OCI-LY7 (cell line): ENCODE measurements at regions not wholly inside any gene's neighbourhood (a gene's known extent, or its start where the extent isn't known, plus 50 kb on each side); places are given as distances from the start of the nearest gene placed in this dataset.
"Not testable (repeated sequence)": the region's sequence is repeated elsewhere in the genome, so short reads cannot be mapped to it uniquely, and the experiment has no call there.

Experiments
- BruUV-seq: library from RNA; stranded (reverse); fragments of 400-500 nt; replicated peaks from 2 replicates; lab custom pipeline; 2021; lab: Mats Ljungman, UMichigan
- CTCF ChIA-PET: fragments of 300-600 bp; sonication (Branson Sonifier 250); formaldehyde crosslinking; loops from one replicate; lab custom pipeline; 2022; ENCODE audit warnings: antibody characterized with exemption; ENCODE audit not compliant: unreplicated experiment; lab: Charles Lee
- POLR2A ChIA-PET: fragments of 300-600 bp; sonication (Branson Sonifier 250); formaldehyde crosslinking; loops from one replicate; lab custom pipeline; 2022; ENCODE audit warnings: antibody characterized with exemption; lab: Charles Lee
- DNase-seq: peaks from one replicate; pipeline ENCODE4 v3.0.0-alpha.2; 2015; ENCODE audit warnings: low spot score
- H2AFZ ChIP-seq: fragments of 200-600 bp; sonication (generic), shearing (Covaris generic); 2 replicates; pipeline ENCODE4 v1.6.1; 2014; ENCODE audit warnings: mild to moderate bottlenecking, antibody characterized with exemption, low read length, moderate library complexity
- H3K27ac ChIP-seq: fragments of 200-600 bp; sonication (generic); 2 replicates; pipeline ENCODE4 v1.5.1; 2014; ENCODE audit warnings: mixed run types, low read depth, mild to moderate bottlenecking, moderate library complexity, low read length, inconsistent platforms; ENCODE audit not compliant: poor library complexity, severe bottlenecking
- H3K36me3 ChIP-seq: fragments of 200-600 bp; sonication (generic); 2 replicates; pipeline ENCODE4 v1.6.1; 2014; ENCODE audit warnings: mild to moderate bottlenecking, antibody characterized with exemption, low read length, moderate library complexity, mixed read lengths; ENCODE audit not compliant: insufficient read depth
- H3K4me1 ChIP-seq: fragments of 200-600 bp; sonication (generic); 2 replicates; pipeline ENCODE4 v1.5.1; 2014; ENCODE audit warnings: mild to moderate bottlenecking, low read length; ENCODE audit not compliant: insufficient read depth, poor library complexity, severe bottlenecking
- H3K4me2 ChIP-seq: fragments of 200-600 bp; sonication (generic); 2 replicates; pipeline ENCODE4 v1.6.1; 2014; ENCODE audit warnings: mild to moderate bottlenecking, low read length
- H3K4me3 ChIP-seq: fragments of 200-600 bp; sonication (generic); 2 replicates; pipeline ENCODE4 v1.5.1; 2014; ENCODE audit warnings: mild to moderate bottlenecking, low read depth, low read length; ENCODE audit not compliant: poor library complexity, severe bottlenecking
- H3K79me2 ChIP-seq: fragments of 200-600 bp; sonication (generic); 2 replicates; pipeline ENCODE4 v1.6.1; 2016; ENCODE audit warnings: low read depth, mild to moderate bottlenecking, low read length, moderate library complexity, mixed read lengths; ENCODE audit not compliant: insufficient read depth
- H3K9me2 ChIP-seq: fragments of 200-600 bp; sonication (generic); 2 replicates; pipeline ENCODE4 v1.6.1; 2016; ENCODE audit warnings: mild to moderate bottlenecking, low read length, mixed read lengths; ENCODE audit not compliant: insufficient read depth
- H3K9me3 ChIP-seq: fragments of 200-600 bp; sonication (generic); 2 replicates; pipeline ENCODE4 v1.6.1; 2014; ENCODE audit warnings: mild to moderate bottlenecking, mixed run types, low read length, mixed read lengths
- H4K20me1 ChIP-seq: fragments of 200-600 bp; sonication (generic); 2 replicates; pipeline ENCODE4 v1.6.1; 2014; ENCODE audit warnings: mild to moderate bottlenecking, antibody characterized with exemption, low read length, moderate library complexity, mixed read lengths; ENCODE audit not compliant: insufficient read depth
- EZH2phosphoT487 ChIP-seq: fragments of 200-600 bp; sonication (generic); IDR thresholded peaks from 2 replicates; pipeline ENCODE4 v1.6.1; 2018; ENCODE audit warnings: low read depth, borderline replicate concordance, mild to moderate bottlenecking, mixed run types, antibody characterized with exemption, low read length, moderate library complexity, mixed read lengths
- intact Hi-C: fragments of 100-400 bp; cut with micrococcal nuclease; formaldehyde crosslinking; loops from one replicate; pipeline ENCODE4 v1.10.0; 2022; ENCODE audit not compliant: unreplicated experiment
- TF ChIP-seq, protein P1 (sequence below): fragments of 200-600 bp; sonication (generic); conservative IDR thresholded peaks from 2 replicates; pipeline ENCODE4 v1.5.1; 2014; ENCODE audit warnings: mild to moderate bottlenecking, antibody characterized with exemption, low read length, moderate library complexity, mixed read lengths

DNA sequence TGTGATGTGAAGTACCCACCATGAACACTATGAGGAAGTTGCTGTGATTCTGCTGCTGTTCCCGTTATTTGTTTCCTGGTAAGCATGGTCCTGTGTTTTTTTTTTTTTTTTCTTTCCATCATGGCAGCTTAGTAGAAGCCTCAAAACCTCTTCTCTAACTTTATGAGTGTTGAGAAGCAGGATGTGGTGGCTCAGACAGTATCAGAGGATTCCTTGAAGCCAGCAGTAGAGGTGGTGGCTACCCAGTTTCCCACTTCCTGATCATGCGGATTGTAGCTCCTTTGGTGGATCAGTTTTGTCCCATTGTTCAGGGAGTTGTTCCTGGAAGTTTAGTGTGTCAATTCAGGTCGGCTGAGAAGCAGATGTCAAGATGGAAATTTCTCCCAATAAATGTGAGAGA lies 175.8 kb downstream of the ATP23 start:
- POLR2A ChIA-PET, result no interaction called here
- Histone ChIP-seq H4K20me1 (no peaks in the 10 kb centered on the region), H3K79me2 (no peaks in the 10 kb centered on the region), H3K9me2 (no peaks in the 10 kb centered on the region), H3K36me3 (no peaks in the 10 kb centered on the region), H3K4me3 (no peak overlapping the region), H3K27ac (no peak overlapping the region), H3K4me1 (no peaks in the 10 kb centered on the region), H3K9me3 (no peaks in the 10 kb centered on the region), H3K4me2 (no peak overlapping the region), H2AFZ (no peak overlapping the region)
- BruUV-seq, result no TSS peak
- CTCF ChIA-PET, result no interaction called here
- TF ChIP-seq, protein P1, sequence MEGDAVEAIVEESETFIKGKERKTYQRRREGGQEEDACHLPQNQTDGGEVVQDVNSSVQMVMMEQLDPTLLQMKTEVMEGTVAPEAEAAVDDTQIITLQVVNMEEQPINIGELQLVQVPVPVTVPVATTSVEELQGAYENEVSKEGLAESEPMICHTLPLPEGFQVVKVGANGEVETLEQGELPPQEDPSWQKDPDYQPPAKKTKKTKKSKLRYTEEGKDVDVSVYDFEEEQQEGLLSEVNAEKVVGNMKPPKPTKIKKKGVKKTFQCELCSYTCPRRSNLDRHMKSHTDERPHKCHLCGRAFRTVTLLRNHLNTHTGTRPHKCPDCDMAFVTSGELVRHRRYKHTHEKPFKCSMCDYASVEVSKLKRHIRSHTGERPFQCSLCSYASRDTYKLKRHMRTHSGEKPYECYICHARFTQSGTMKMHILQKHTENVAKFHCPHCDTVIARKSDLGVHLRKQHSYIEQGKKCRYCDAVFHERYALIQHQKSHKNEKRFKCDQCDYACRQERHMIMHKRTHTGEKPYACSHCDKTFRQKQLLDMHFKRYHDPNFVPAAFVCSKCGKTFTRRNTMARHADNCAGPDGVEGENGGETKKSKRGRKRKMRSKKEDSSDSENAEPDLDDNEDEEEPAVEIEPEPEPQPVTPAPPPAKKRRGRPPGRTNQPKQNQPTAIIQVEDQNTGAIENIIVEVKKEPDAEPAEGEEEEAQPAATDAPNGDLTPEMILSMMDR, result no peak
- no peak for TF ChIP-seq EZH2phosphoT487
- intact Hi-C loops, result no loop called here
- no peak for DNase-seq

DNA sequence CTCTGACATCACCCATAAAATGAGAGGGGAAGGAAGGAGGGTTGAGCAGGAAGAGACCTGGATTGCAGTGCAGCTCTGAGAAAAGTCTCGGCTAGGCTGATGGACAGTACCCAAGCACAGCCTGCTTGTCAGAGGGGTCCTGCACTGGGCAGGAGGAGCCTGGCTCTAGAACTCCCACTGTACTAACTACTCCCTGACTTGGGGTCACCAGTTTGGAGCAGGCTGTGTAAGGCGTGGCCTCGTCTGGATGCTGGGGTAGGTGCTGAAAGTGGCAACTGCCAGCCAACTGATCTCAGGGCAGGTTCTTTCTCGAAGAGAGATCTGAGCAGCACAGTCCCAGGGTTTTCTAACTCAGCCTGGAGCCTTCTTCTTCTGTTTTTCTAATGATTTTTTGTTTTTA lies 176.3 kb downstream of the ATP23 start:
- Histone ChIP-seq H3K27ac (no peak overlapping the region), H3K4me2 (no peak overlapping the region), H3K4me1 (no peaks in the 10 kb centered on the region), H3K36me3 (no peaks in the 10 kb centered on the region), H2AFZ (no peak overlapping the region), H3K9me3 (no peaks in the 10 kb centered on the region), H3K4me3 (no peak overlapping the region), H3K9me2 (no peaks in the 10 kb centered on the region), H4K20me1 (no peaks in the 10 kb centered on the region), H3K79me2 (no peaks in the 10 kb centered on the region)
- ChIA-PET CTCF (no interaction called here), POLR2A (interaction anchor here (0.6 to 2.1 kb wide), 2 partner anchors 16 to 20 kb away, joined by 4 read pairs; no protein-coding TSS in a partner anchor)
- intact Hi-C loops, result no loop called here
- no TSS peak for BruUV-seq
- no peak for TF ChIP-seq EZH2phosphoT487
- TF ChIP-seq, protein P1, result no peak
- DNase-seq, result no peak

DNA sequence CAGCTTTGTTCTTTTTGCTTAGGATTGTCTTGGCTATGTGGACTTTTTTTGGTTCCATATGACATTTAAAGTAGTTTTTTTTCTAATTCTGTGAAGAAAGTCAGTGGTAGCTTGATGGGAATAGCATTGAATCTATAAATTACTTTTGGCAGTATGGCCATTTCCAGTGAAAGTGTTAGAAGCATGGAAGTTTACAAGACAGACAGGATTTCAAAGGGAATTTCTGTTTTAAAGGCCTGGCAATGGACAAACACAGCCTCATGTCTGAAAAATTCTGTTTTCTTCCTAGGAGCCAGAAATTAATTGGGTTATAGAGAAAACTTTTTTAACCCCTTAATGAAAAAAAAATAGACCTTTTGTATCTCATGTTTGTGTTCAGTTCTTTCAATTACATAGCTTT lies 184.4 kb downstream of the ATP23 start:
- POLR2A ChIA-PET, result interaction anchor here (0.9 kb wide), 1 partner anchor 10 kb away, joined by 3 read pairs; no protein-coding TSS in a partner anchor
- H3K4me3 ChIP-seq, H3K4me2 ChIP-seq, BruUV-seq, intact Hi-C loops, H2AFZ ChIP-seq, DNase-seq, CTCF ChIA-PET, H3K36me3 ChIP-seq, H3K27ac ChIP-seq, H4K20me1 ChIP-seq, H3K4me1 ChIP-seq, H3K9me2 ChIP-seq, H3K9me3 ChIP-seq, H3K79me2 ChIP-seq: not testable (repeated sequence)
